GM18502 (cell line): ENCODE measurements at regions not wholly inside any gene's neighbourhood (a gene's known extent, or its start where the extent isn't known, plus 50 kb on each side); places are given as distances from the start of the nearest gene placed in this dataset.

Experiments
- ATAC-seq: cut with Tn5 transposase; IDR thresholded peaks from one replicate; pipeline ENCODE4 v1.9.1; 2021; ENCODE audit warnings: mild to moderate bottlenecking; ENCODE audit not compliant: unreplicated experiment, poor library complexity

- ATAC-seq: no peak
Measured at GRCh38 chr20:6504826-6505225, 262.7 kb upstream of the BMP2 start.

DNA sequence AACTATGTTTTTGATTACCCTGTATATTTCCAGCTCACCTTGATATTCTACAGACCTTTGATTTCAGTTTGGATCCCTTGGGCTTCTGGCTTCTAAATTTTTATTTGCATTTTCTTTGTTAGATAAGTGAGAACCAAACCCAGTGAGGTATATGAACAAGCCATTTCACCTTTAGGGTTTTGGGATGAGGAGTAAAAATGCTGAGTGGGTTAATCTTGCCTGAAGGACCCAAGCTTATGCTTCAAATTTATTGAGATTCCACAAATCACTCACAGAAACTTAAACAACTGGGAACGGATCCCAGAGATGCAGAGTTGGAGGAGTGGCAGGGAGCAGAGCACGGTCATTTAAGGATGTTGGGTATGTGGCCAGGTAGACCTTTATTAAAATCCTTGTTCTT lies 263.3 kb upstream of the BMP2 start:
- no peak for ATAC-seq

DNA sequence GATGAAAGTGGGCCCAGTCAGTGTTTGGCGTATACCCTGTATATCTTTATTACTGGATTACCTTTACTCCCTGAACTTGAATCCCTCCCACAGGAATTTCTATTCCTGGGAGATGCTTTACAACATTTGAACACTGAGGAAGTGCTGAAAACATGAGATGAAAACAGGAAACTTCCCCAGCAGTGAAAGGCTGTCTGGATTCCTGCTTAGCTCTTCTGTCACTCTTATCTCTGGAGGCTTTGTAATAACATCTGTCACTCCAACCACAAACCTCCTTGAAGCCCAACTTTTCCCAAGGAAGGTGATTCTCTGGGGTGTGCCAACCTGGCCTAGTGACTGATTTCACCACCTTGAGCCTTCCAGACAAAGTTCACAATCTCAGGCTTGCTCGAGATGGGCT lies 264.5 kb upstream of the BMP2 start:
- ATAC-seq: no peak

DNA sequence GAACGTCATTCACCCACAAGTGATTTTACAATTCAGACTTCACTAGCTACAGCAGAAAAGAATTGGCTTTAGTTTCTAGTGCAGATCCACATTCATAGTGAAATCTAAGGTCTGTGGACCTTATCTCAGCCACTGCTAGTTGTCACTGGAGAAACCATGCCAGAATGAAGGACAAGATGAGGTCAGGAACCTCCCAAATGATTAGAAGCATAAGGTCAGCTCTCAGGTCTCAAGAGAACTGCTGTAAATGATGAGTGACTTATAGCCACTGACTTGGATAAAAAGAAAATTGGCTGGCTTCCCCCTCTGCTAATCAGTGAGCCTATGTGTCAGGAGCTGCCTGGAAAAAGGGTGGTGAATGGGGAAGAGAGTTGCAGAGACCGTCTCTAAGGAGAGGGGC lies 265.3 kb upstream of the BMP2 start:
- no peak for ATAC-seq

DNA sequence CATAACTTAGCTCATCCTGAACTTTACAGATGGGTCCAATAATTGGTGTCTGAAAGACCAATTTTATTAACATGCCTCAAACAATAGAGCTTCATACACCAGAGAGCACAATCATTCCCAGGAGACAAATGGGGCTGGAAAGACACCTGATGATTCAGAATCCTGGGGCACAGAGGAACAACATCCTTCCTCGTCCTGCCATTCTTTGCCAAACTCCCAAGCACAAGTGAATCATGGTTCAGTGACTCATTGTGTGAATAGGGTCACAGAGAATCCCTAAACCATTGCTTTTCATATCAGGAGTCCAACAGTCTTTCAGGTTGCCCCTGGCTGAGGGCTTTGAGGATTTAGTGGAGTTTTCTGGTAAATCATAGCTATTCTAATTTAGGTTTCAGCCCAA lies 266.4 kb upstream of the BMP2 start:
- ATAC-seq: no peak

- no peak for ATAC-seq
Measured at GRCh38 chr20:6499566-6499965, 267.9 kb upstream of the BMP2 start.

DNA sequence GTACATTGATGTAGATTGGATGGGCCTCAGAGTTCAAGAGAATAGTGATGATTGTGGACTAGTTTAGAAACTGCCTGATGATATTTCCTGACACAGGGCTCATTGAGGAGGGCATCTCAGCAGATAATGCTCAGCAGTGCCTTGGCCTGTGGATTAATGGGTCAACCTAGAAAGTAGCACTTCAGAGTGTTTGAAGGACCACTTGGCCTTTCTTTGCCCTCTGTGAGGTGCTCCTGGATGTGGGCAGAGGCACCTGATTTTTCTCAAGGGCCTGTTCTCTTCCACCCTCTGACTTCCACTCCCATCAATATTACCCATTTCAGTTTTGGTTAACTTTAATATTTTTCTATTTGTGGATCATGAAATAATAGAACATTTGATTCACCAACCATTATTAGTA lies 270.6 kb upstream of the BMP2 start:
- ATAC-seq: no peak

- ATAC-seq: no peak
Measured at GRCh38 chr20:6495907-6496306, 271.6 kb upstream of the BMP2 start.

DNA sequence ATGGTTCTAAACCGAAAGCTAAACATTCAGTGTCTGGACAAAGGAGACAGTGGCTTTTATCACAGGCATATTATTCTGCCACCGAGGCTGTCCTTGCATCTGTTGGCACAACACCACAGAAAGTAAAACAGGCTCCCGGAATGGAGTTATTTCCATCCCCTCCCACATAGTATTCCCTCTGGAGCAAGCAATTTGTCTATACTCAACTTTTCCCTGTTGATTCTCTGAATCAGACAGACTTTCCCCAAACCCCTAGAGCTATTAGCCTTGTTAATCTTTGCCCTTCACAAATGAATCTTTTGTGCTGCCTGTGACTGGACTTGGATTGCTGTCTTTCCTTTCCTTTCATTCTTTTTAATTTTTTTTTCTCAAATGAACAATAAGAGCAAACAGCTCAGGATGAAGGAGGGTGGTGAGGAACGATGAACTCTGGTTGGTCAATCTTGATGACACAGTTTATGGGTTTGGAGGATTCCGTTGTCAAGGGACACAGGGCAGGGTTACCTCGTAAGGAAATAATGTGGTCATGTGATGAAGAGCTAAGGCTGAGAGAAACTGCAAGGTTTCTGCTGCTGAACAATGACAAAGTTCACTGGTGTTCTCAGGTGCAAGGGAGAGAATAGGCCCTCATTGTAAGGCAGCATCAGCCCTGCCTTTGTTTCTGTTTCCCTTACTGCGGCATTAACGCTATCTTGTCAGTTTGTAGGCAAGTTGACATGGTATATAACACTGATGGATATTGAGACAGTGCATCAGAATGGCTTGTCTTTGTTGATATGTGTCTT lies 275.0 kb upstream of the BMP2 start:
- no peak for ATAC-seq

- ATAC-seq: no peak
Measured at GRCh38 chr20:6490849-6491248, 276.6 kb upstream of the BMP2 start.

DNA sequence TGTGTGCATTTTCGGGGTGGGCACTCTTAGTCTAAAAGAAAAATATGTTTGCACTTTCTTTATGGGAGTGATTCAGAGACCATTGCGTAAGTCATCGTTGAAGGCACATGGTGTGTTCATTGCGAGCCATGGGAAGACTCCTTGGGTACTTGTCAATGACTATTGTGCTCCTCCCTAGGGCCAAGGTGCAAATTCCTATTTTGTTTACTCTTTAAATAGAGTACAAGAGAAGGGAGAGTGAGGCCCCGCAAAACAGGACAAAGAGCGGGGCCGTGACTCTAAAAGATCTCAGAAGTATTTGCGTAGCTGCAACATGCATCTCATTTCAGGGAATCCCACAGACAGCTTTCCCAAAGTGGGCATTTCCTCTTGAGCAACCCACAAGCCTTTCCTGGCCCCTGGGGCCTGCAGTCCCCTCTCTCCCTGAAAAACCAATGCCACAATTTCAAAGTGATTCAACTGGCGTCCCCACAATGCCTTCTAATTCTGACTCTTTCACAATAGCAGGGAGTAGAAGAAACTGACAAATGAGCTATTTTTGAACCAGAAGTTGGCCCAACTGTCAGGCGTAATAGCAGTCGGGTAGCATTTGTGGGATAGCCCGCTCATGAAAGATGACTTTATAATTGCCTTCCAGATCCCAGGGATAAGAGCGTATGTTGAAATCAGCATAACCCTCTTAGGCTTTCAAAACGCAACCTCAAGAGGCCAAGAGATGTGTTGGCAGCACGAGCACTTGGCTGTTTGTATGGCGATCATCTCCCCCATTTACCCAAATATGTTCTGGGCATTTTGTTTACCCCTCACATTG lies 277.9 kb upstream of the BMP2 start:
- no peak for ATAC-seq

- no peak for ATAC-seq
Measured at GRCh38 chr20:6485351-6485750, 282.1 kb upstream of the BMP2 start.

- no peak for ATAC-seq
Measured at GRCh38 chr20:6483727-6484126, 283.8 kb upstream of the BMP2 start.

- ATAC-seq: no peak
Measured at GRCh38 chr20:6482486-6482885, 285.0 kb upstream of the BMP2 start.

DNA sequence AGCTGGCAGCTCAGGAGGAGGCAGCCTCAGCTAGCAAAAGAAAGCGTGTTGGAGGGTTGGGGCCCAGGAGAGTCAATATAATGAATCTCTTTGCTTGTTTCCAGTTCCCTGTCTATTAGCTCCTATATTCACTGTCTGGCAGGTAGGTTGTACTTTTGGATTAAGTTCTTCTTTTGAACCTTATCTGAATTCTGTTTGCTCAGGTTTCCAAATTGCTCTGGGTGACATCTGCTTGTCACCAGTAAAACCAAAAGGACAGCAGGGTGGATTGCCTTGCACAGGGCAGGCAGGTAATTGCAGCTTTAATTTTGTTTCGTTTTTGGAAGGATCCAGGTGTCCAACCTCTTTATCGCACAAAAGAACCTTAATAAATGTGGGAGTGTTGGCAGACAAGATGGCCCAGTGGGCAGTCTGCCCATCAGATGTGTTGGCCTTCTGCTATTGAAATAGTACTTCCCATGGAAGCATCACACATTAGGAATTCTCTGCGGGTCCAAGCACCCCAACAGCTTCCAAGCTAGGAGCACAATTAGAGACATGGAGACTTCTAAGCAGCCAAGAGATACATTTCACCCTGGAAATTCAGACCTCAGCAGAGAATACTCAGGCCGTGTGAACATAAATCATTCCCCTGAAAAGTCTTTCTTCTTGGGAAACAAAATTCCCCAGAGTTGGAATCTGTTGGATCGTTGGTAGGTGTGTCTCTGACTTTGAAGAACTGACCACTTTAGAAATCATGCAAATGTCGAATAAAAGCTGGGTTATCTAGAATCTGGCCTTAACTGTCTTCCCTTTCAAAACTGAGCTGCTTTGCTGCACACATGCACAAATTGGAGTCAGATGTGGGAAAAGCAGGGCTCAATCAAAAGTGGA lies 286.9 kb upstream of the BMP2 start:
- ATAC-seq: no peak

DNA sequence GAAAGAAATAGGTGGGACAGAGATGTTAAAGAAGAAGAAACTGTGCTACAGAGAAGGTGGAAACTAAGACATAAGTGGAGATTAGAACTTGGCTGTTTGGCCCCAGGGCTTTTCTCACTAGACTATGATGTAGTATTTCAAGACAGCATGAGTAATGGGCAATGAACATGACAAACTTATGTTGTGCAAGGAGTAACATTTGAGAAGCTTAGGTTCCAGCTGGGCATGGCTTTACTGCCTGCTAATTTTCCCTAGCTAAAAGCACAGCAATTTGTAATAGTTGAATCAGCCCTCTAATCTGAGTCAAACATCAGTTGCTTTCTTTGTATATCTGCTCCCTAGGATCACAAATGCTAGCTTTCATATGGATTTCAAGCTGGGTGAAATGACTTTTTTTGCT lies 294.3 kb upstream of the BMP2 start:
- ATAC-seq: no peak

DNA sequence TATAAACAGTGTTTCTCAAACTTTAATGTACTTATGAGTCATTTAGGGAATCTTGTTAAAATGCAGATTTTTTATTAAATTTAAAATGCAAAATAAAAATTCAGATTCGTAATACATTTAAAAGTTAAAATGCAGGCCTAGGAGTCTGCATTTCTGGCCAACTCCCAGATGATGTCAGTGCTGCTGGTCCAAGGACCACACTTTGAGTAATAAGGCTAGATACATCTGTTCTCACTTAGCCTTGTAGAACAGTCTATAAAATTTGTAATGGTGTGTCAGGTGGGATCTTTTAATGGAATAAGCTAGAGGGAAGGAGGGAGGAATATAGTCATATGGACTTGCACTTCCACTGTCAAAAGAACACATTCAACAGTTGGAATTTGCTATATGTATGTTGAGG lies 295.6 kb upstream of the BMP2 start:
- no peak for ATAC-seq

- ATAC-seq: no peak
Measured at GRCh38 chr20:6471110-6471647, 296.3 kb upstream of the BMP2 start.

- no peak for ATAC-seq
Measured at GRCh38 chr20:6469695-6470094, 297.8 kb upstream of the BMP2 start.

- no peak for ATAC-seq
Measured at GRCh38 chr20:6468423-6469116, 298.9 kb upstream of the BMP2 start.
